HG03103 (cell line): ENCODE measurements at regions not wholly inside any gene's neighbourhood (a gene's known extent, or its start where the extent isn't known, plus 50 kb on each side); places are given as distances from the start of the nearest gene placed in this dataset.
"Not testable (repeated sequence)": the region's sequence is repeated elsewhere in the genome, so short reads cannot be mapped to it uniquely, and the experiment has no call there.

Experiments used
- ATAC-seq: cut with Tn5 transposase; IDR thresholded peaks from one replicate; pipeline ENCODE4 v1.9.1; 2021; ENCODE audit warnings: low read depth; ENCODE audit not compliant: unreplicated experiment

GRCh38 chr7:91657483-91658071 is 222.9 kb downstream of the MTERF1 start:
- no peak for ATAC-seq

GRCh38 chr7:91659096-91659495 is 221.4 kb downstream of the MTERF1 start:
- ATAC-seq, result no peak

GRCh38 chr7:91660734-91661356 is 219.7 kb downstream of the MTERF1 start:
- no peak for ATAC-seq

- no peak for ATAC-seq
These were observed 218.8 kb downstream of the MTERF1 start for GRCh38 chr7:91661727-91662126.

GRCh38 chr7:91668217-91668616 is 212.3 kb downstream of the MTERF1 start:
- ATAC-seq, result no peak

- no peak for ATAC-seq
These were observed 209.3 kb downstream of the MTERF1 start for GRCh38 chr7:91671245-91671644.

- ATAC-seq, result no peak
These were observed 206.0 kb downstream of the MTERF1 start for GRCh38 chr7:91674470-91674869.

GRCh38 chr7:91681718-91682117 is 198.8 kb downstream of the MTERF1 start:
- no peak for ATAC-seq

- ATAC-seq, result no peak
These were observed 196.7 kb downstream of the MTERF1 start for GRCh38 chr7:91683823-91684222.

GRCh38 chr7:91685544-91685943 is 195.0 kb downstream of the MTERF1 start:
- no peak for ATAC-seq

- no peak for ATAC-seq
These were observed 189.9 kb downstream of the MTERF1 start for GRCh38 chr7:91690541-91691070.

- ATAC-seq, result no peak
These were observed 188.6 kb downstream of the MTERF1 start for GRCh38 chr7:91691865-91692264.

GRCh38 chr7:91692800-91693199 is 187.7 kb downstream of the MTERF1 start:
- no peak for ATAC-seq

GRCh38 chr7:91694351-91694841 is 186.1 kb downstream of the MTERF1 start:
- no peak for ATAC-seq

GRCh38 chr7:91710881-91711280 is 169.6 kb downstream of the MTERF1 start:
- no peak for ATAC-seq

- ATAC-seq, result no peak
These were observed 166.8 kb downstream of the MTERF1 start for GRCh38 chr7:91713669-91714068.

- ATAC-seq, result no peak
These were observed 162.6 kb downstream of the MTERF1 start for GRCh38 chr7:91717681-91718470.

- no peak for ATAC-seq
These were observed 161.5 kb downstream of the MTERF1 start for GRCh38 chr7:91719008-91719407.

- no peak for ATAC-seq
These were observed 160.1 kb downstream of the MTERF1 start for GRCh38 chr7:91720260-91720937.

- ATAC-seq, result no peak
These were observed 157.7 kb downstream of the MTERF1 start for GRCh38 chr7:91722831-91723230.

- ATAC-seq, result not testable (repeated sequence)
These were observed 151.5 kb downstream of the MTERF1 start for GRCh38 chr7:91729046-91729445.
